ENCODE measurements at regions not wholly inside any gene's neighbourhood (a gene's known extent, or its start where the extent isn't known, plus 50 kb on each side); places are given as distances from the start of the nearest gene placed in this dataset.
"Not testable (repeated sequence)": the region's sequence is repeated elsewhere in the genome, so short reads cannot be mapped to it uniquely, and the experiment has no call there.

- DNase-seq: no peak
These were observed 951.3 kb downstream of the SLITRK5 start for GRCh38 chr13:88622362-88622973.

DNA sequence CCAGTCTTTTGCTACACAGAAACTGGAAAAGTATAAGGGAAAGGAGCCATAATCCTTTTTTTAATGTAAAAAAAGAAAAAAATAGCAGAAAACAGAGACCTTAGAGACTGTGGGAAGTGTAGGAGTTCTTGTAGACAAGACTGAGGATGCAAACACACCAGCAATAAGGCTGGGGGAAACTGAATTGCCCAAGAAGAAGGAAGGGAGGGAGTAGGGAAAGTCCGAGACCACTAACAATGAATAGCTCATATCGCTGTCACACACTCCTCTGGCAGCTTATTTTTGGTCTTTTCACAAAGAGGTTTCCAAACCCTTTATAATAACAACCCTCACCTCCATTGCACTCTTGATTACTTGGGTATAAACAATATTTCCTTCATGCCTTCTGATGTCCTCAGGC, 952.0 kb downstream of the SLITRK5 start:
- DNase-seq: no peak

DNA sequence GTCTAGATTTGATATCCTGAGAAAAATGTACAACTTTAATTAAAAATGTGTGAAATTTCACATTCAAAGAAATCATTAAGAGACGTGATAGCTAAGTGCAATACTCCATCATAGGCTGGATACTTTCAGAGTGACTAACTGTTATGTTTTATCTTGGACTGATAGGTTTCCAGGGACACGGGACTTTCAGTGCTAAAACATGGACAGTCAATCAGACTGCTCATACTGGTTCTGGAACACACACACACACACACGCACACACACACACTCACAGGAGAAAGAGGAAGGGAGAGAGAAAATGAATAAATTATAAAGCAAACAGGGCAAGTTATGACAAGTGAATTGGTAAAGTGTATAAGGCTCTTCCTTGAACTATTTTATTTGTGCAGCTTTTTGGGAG, 955.9 kb downstream of the SLITRK5 start:
- no peak for DNase-seq

DNA sequence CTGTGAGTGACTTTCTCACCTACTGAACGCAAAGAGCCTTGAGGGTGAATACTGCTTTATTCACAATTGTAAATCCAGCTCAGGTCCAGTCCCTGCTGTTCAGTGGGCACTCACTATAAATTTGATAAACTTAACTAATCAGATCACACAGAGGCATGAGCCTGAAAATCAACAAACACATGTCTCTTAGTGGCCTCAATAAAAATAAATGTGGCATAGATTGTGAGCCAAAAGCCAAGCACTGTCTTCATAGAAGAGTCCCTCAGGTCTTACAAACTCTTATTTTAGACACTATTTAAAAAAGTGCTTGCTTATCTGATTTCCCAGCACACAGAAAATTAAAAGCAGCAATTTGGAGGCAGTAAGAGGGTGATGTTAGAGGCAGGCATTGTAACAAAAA, 957.7 kb downstream of the SLITRK5 start:
- DNase-seq: no peak

DNA sequence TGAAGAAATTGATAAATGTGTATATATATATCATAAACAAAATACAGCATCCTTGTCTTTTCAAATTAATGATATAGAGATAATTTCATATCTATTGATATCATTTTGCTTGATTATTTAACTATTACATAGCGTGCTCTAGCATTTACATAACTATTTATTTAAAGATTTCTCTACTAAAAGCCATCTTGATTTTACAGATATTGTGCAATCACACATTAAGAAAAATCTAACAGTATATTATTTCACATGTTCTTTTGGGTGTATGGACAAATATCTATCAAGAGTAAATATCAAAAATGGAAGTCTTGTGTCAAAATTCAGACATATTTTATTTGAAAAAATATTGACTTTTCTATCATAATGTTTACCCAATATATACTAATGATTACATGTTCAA, 966.8 kb downstream of the SLITRK5 start:
- no peak for DNase-seq

DNA sequence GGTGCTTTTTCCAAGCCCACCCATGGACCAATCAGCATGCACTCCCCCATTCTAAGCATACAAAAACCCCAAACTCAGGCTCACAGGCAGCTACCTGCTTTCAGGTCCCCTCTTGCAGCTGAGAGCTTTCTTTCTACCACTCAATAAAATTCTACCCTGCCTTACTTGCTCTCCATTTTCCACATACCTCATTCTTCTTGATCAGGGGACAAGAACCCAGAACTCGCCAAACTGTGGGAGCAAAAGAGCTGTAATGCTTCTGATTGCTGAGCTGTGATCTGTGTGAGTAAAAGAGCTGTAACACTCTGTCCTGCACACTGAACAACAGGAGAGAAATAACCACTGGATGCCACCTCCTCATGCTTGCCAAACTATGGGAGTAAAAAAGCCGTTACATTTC, 972.1 kb downstream of the SLITRK5 start:
- no peak for DNase-seq

DNA sequence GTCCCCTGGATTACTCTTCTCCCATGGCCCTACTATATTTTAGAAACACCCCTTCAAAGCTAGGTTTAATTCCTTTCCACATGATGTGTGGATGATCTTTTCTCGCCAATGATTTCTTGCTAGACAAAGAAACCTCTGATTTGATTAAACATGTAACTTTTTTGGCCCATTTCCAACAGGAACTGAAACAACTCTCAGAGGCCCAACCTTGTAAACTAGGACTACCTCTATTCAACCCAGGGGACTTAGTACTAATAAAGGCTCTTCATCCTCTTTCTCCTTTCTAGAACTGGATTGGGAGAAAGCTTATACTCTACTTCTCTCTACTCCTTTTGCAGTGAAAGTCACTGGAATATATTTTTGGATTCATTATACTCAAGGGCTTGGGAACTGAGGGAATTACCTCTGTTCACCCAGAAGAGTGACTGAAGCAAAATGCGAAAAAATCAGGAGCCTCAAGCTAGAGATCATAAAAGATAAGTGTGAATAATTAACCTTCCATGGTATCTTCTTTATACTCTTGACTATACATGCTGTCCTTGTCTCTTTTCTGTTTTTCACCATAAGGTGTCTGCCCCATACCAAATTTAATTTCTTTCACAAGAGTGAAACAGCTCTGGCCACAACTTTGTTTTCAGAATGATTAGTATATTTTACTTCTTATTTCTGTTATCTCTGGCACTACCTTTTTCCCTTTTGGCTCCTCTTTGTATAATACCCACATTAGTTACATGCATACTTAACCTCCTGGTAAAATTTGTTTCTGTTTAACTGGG, 977.6 kb downstream of the SLITRK5 start:
- no peak for DNase-seq

- DNase-seq: no peak
These were observed 978.7 kb downstream of the SLITRK5 start for GRCh38 chr13:88649855-88650254.

DNA sequence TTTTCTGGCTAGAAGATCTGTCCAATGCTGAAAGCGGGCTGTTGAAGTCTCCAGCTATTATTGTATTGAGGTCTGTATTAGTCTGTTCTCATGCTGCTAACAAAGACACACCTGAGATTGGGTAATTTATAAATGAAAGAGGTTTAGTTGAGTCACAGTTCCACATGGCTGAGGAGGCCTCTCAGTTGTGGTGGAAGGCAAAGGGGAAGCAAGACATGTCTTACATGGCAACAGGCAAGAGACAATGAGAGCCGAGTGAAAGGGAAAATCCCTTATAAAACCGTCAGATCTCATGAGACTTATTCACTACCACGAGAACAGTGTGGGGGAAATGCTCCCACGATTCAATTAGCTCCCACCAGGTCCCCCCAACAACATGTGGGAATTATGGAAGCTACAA, 980.4 kb downstream of the SLITRK5 start:
- DNase-seq: no peak

GRCh38 chr13:88656751-88657150, 985.6 kb downstream of the SLITRK5 start:
- no peak for DNase-seq

GRCh38 chr13:88670509-88670908, 999.3 kb downstream of the SLITRK5 start:
- no peak for DNase-seq

DNA sequence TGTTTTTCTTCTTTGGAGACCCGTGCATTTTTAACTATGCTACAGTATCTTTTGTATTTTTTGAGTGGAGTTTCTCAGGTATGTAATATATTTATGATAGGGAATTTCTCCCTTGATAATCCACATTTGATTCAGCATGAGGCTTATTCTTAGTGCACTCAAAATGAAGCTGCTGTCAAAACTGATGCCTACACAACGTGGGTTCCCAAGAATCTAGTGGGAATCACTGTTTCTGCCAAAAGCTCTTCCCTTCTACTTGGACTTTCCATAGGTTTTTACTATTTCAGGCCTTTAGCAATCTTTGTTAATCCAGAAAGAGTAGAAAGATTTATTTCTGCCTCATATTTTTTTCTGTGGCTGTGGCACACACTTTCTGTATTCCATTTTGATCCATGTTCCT, 1003.7 kb downstream of the SLITRK5 start:
- DNase-seq: no peak

GRCh38 chr13:88675347-88675996, 1004.3 kb downstream of the SLITRK5 start:
- DNase-seq: no peak

DNA sequence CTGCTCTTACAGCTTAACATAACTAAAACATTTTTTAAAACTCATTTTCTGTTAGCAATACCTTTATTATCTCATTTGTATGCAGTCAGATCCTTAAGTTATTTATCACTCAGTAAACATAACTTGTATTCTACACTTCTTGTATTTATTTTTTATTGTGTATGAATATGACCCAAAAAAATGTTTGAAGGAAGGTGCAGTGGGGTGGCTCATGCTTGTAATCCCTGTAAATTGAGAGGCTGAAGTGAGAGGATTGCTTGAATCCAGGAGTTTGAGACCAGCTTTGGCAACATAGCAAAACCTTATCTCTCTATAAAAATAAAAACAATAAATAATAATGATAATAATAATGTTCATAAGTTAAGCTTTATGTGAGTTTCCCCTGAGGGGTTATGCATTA, 1004.8 kb downstream of the SLITRK5 start:
- no peak for DNase-seq

DNA sequence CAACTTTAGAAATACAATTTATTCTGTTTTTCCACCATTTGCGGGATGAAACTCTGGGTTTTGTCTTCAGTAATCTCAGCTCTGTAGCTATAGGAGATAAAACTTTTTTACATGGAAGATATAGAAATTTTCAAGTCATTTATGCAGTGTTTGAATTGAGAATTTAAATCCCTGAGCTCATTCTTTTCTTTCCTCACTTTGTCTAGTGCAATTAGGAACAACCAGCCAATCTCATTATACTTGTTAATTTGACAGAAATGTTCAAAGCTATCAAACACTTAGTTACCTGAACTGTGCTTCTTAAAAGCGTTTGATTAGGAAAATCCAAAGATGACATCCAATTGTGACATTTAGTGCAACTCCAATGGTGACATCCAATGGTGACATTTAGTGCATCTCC, 1014.3 kb downstream of the SLITRK5 start:
- no peak for DNase-seq

- DNase-seq: no peak
These were observed 1030.4 kb downstream of the SLITRK5 start for GRCh38 chr13:88701551-88701950.

DNA sequence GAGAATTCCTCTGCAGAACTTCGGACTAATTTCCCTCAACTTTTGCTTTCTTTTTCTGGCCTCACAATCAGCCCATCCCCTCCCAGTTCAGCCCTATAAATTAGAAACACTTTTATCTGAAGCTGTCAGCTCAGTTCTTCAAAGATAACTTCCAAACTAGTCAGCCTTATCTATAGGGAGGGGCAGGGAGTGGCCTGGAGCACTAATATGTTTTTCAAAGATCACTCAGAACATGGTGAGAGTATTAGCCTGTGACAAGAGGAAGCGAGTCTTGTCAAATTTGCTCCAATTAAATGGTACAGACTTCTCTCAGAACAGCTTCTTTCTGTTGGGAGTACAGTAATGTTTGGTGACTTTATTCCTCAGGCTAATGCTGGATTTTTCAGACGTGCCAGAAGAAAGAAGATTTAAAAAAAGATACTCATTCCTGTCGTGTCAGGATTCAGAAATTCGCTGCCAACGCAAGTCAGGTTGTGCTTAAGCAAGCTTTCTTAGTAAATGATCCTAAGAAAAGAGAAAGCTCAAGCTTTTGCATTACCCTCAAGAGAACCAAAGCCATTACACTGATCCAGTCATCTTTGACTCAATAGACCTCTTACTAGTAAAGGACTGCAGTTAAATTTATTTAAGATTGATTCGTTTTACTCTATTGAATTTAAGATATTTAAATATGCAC, 1033.6 kb downstream of the SLITRK5 start:
- DNase-seq: no peak

- no peak for DNase-seq
These were observed 1036.5 kb downstream of the SLITRK5 start for GRCh38 chr13:88707646-88708045.

- DNase-seq: no peak
These were observed 1046.8 kb downstream of the SLITRK5 start for GRCh38 chr13:88717946-88718345.

GRCh38 chr13:88718781-88719180, 1047.6 kb downstream of the SLITRK5 start:
- no peak for DNase-seq

DNA sequence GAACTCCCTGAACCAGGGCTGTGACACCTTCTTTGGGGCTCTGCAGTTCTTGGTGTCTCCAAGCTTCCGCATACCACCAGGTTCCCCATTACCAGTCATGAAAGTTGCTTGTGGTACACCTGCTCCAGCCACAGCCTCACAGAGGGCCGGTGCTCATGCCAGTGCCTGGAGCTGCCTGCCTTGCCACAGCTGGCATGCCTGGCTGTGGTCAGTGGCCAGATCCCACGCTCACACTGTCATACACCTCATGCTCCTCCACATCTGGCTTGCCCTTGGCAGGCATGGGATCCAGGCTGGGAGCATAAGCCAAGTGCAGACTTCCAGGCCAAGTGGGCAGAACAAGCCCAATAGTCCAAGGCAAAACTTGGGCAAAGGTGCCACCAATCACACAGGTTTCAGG, 1054.9 kb downstream of the SLITRK5 start:
- no peak for DNase-seq

GRCh38 chr13:88727236-88727635, 1056.1 kb downstream of the SLITRK5 start:
- DNase-seq: not testable (repeated sequence)

- no peak for DNase-seq
These were observed 1058.4 kb downstream of the SLITRK5 start for GRCh38 chr13:88729605-88730004.

- no peak for DNase-seq
These were observed 1064.9 kb downstream of the SLITRK5 start for GRCh38 chr13:88736026-88736425.

Measured in stimulated activated CD4-positive, alpha-beta T cell treated with anti-CD3 and anti-CD28 coated beads, Interleukin-4, amount 100 ng/mL, for 24 hours (primary cell).